GM20000 (cell line): ENCODE measurements at regions not wholly inside any gene's neighbourhood (a gene's known extent, or its start where the extent isn't known, plus 50 kb on each side); places are given as distances from the start of the nearest gene placed in this dataset.

Source experiments
- DNase-seq: peaks from one replicate; pipeline ENCODE4 v3.0.0; 2012; ENCODE audit warnings: low spot score
- TF ChIP-seq, protein P1 (sequence below): IDR thresholded peaks from 2 replicates; pipeline ENCODE4 v1.5.1; 2012; ENCODE audit warnings: mild to moderate bottlenecking, control low read depth; ENCODE audit errors: extremely low read depth, missing control alignments

DNA sequence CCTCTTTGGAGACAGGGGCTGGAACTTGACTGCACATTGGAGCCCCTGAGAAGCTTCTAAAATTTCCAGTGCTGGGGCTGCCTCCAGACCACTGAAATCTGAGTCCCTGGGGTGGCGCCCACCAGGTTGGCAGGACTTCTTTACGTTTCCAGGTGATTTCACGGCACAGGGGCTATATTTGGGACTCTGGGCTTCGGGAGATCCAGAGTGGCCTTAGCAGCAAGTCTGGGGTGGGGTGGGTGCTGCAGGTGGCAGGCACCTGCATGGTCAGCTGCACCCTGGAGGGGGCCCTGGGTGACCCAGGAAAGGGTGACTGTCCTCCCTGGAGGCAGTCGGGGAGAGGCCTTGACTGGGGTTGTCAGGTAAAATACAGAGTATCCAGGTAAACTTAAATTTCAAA lies 135.5 kb upstream of the PHACTR3 start:
- DNase-seq, result no peak
- TF ChIP-seq, protein P1, sequence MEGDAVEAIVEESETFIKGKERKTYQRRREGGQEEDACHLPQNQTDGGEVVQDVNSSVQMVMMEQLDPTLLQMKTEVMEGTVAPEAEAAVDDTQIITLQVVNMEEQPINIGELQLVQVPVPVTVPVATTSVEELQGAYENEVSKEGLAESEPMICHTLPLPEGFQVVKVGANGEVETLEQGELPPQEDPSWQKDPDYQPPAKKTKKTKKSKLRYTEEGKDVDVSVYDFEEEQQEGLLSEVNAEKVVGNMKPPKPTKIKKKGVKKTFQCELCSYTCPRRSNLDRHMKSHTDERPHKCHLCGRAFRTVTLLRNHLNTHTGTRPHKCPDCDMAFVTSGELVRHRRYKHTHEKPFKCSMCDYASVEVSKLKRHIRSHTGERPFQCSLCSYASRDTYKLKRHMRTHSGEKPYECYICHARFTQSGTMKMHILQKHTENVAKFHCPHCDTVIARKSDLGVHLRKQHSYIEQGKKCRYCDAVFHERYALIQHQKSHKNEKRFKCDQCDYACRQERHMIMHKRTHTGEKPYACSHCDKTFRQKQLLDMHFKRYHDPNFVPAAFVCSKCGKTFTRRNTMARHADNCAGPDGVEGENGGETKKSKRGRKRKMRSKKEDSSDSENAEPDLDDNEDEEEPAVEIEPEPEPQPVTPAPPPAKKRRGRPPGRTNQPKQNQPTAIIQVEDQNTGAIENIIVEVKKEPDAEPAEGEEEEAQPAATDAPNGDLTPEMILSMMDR, result no peak

GRCh38 chr20:59469267-59470252 lies 134.8 kb upstream of the PHACTR3 start:
- DNase-seq, result no peak
- TF ChIP-seq, protein P1, result no peak

DNA sequence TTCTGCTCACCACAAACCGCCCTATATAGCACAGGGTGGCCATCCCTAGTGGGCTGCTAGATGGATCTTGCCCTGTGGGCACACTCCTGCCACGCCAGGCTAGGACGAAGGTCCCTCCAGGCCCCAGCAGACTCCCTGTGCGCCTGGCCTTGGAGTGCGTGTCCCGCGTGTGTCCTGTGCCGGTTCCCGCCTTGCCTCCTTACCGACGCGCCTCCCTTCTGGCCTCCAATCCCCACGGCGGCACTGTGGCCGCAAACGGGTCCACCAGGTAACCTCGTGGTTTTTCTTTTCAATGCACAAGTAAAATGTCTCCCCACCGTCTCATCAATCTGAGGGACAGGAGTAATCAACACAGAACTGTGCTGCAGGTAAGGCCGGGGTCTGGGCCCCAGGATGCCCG lies 133.8 kb upstream of the PHACTR3 start:
- DNase-seq, result no peak
- TF ChIP-seq, protein P1, result no peak

DNA sequence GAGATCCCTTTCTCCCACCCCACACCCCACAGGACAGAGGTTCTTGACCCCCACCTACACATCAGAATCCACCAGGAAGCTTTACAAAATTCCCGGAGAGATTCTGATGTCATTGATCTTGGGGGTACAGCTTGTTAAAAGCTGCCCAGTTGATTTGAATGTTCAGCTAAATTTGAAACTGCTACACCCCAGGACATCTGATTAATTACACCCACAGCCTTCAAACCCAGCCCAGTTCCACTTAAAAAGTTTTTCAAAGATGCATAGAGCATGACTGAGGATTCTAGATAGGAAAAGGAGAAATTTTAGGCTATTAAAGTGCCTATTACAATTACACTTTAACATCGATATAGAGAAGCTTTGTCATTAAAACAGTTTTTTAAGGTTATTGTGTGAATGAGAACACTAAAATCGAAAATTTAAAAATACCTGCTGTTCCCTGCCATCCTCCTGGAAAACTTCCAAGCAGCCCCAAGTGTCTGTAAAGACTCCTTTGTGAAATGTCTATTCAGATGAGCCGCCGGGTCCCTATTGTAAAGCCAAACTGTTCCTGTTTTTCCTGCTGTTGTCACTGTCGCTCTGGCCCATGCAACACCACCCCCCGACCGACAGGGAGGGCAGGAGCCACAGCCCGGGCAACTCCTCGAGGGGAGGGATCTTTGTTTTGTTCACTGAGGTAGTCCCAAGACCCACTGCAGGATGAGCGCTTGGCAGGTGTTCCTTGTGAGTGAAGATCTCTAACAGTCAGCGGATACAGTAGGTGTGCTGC lies 132.5 kb upstream of the PHACTR3 start:
- DNase-seq, result no peak
- TF ChIP-seq, protein P1, result no peak

GRCh38 chr20:59473742-59474141 lies 130.6 kb upstream of the PHACTR3 start:
- DNase-seq, result no peak
- TF ChIP-seq, protein P1, result no peak

GRCh38 chr20:59481067-59481466 lies 123.3 kb upstream of the PHACTR3 start:
- DNase-seq, result no peak
- TF ChIP-seq, protein P1, result no peak
